CD4-positive, alpha-beta T cell treated with Interleukin-2 at 100 ng/mL for 4 hours (primary cell): ENCODE measurements at regions not wholly inside any gene's neighbourhood (a gene's known extent, or its start where the extent isn't known, plus 50 kb on each side); places are given as distances from the start of the nearest gene placed in this dataset.
"Not testable (repeated sequence)": the region's sequence is repeated elsewhere in the genome, so short reads cannot be mapped to it uniquely, and the experiment has no call there.

Experiments
- DNase-seq: peaks from one replicate; pipeline ENCODE4 v3.0.0-alpha.2; 2020; ENCODE audit warnings: low spot score

DNA sequence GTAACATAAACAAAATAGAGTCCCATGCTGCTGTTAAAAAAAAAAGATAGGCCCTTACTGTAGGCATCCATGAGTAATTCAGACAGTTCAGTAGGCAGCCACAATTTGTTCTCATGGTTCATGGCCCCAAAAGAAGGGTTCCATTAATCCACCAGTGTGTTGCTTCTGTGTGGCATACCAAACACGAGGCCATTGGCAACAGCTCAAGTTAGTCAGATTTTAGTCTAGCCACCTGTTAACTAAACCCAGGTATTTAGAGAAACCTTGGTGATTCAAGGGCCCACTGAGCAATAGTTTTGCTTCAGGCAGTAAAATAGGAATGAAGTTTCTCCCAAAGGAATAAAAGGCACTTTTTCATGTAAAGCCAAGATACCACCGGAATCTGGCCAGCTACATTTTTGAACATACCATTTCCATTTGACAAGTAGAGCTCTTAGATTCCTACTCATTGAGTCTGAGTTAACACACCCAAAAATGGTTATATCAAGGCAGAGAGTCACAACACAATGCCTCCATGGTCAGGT, 80.1 kb upstream of the SRD5A2 start:
- DNase-seq: no peak

DNA sequence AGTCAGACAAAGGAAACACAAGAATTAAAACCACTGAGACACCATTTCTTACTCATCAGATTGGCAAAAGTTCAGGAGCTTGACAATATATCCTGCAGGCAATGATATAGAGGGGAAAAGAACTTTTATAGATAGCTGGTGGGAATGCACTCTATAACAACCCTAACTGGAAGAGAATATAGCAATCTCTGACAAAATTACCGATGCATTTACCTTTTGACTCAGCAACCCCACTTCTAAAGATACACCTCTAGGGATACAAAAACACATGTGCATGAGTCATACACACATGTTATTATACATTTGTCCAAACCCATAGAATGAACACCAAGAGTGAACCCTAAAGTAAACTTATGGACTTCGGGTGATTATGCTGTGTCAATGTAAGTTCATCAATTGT, 79.4 kb upstream of the SRD5A2 start:
- no peak for DNase-seq

DNA sequence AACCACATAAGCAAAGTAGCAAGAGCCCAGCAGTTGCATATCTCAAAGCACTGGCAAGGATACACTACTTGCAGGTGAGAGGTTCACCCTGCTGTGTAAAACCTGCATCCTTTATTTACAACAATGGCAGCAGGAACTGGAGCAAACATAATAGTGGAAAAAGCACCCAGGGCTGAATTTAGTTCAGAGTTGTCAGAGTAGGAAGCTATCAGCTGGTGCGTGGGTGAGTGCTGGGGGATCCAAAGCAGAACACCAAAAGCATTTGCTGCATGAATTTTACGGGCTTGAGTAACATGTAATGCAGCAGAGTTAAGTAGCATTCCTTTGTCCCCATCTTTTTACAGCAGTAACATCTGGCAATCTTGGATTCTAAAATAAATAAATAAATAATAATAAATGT, 73.5 kb upstream of the SRD5A2 start:
- DNase-seq: no peak

DNA sequence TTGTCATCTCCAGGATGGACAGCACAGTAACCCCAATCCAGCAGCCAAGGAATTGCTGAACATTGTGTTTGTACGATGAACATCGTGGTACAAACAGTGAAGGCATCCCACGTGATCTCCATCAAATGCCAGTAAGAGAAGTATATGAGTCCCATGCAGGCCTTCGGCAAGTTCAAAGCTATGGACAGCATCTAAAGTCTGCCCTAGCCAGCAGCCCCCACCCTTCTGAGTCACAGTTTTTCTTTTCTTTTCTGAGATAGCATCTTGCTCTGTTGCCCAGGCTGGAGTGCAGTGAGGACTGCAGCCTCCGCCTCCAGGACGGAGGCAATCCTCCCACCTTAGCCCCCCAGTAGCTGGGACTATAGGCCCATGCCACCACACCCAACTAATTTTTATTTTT, 71.0 kb upstream of the SRD5A2 start:
- DNase-seq: no peak

DNA sequence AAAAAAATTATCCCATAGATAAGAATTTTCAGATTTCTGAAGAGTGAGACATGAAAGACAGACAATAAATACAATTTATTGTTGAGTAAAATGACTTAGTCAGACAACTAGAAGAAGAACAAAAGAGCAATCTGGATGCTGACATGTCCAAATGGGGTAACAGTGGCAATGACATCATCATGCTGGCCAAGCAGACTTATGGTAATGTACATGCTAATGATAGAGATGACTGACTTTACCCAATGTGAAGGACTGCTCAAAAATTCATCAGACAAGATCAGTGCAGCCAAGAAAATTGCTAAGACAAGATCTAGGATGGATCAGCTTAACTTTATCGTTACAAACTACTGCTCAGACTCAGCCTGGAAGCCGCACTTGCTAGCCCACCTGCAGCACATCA, 70.5 kb upstream of the SRD5A2 start:
- DNase-seq: no peak

DNA sequence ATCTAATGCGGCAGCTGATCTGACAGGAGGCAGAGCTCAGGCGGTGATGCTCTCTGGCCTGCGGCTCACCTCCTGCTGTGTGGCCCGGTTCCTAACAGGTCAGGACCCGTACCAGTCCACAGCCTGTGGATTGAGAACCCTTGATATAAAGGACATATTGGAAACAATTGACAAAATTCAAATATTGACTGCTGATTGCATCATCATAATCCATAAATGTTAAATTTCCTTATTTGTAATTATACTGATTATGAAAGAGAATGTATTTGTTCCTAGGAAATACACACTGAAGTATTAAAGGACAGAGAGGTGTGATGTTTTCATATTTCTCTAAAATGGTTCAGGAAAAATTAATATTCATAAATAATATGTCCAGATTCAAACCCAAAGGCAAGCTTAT, 63.8 kb upstream of the SRD5A2 start:
- no peak for DNase-seq

GRCh38 chr2:31642707-31643106, 62.0 kb upstream of the SRD5A2 start:
- DNase-seq: no peak

DNA sequence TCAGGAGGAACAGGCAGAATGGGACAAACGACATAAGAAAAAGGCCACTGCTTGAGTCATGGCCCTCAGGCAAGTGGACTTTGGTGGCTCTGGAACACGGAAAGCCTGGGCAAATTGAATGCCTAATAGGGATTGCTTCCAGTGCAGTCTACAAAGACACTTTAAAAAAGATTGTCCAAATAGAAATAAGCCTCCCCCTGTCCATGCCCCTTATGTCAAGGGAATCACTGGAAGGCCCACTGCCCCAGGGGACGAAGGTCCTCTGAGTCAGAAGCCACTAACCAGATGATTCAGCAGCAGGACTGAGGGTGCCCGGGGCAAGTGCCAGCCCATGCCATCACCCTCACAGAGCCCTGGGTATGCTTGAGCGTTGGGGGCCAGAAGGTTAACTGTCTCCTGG, 51.5 kb upstream of the SRD5A2 start:
- DNase-seq: not testable (repeated sequence)
